NCI-H2227 (cell line): ENCODE measurements at regions not wholly inside any gene's neighbourhood (a gene's known extent, or its start where the extent isn't known, plus 50 kb on each side); places are given as distances from the start of the nearest gene placed in this dataset.

Source experiments
- DNase-seq: peaks from one replicate; lab custom pipeline; 2025; ENCODE audit not compliant: unreplicated experiment; lab: John Stamatoyannopoulos, UW

GRCh38 chr7:16026253-16027020 lies 340.0 kb upstream of the MEOX2 start:
- DNase-seq: no peak

- no peak for DNase-seq
Measured at GRCh38 chr7:16025696-16026095, 339.2 kb upstream of the MEOX2 start.

GRCh38 chr7:16023503-16023902 lies 337.0 kb upstream of the MEOX2 start:
- no peak for DNase-seq

GRCh38 chr7:16023046-16023445 lies 336.6 kb upstream of the MEOX2 start:
- DNase-seq: no peak

GRCh38 chr7:16021851-16022250 lies 335.4 kb upstream of the MEOX2 start:
- DNase-seq: no peak

- no peak for DNase-seq
Measured at GRCh38 chr7:16015981-16016380, 329.5 kb upstream of the MEOX2 start.

- DNase-seq: no peak
Measured at GRCh38 chr7:16014031-16014430, 327.5 kb upstream of the MEOX2 start.

- DNase-seq: no peak
Measured at GRCh38 chr7:16007911-16008310, 321.4 kb upstream of the MEOX2 start.

GRCh38 chr7:16004702-16005101 lies 318.2 kb upstream of the MEOX2 start:
- no peak for DNase-seq

GRCh38 chr7:16001477-16001876 lies 315.0 kb upstream of the MEOX2 start:
- no peak for DNase-seq

- DNase-seq: no peak
Measured at GRCh38 chr7:15998617-15999016, 312.1 kb upstream of the MEOX2 start.

- DNase-seq: no peak
Measured at GRCh38 chr7:15995027-15995426, 308.5 kb upstream of the MEOX2 start.

GRCh38 chr7:15989194-15989593 lies 302.7 kb upstream of the MEOX2 start:
- DNase-seq: no peak

GRCh38 chr7:15985587-15986384 lies 299.3 kb upstream of the MEOX2 start:
- no peak for DNase-seq

- DNase-seq: no peak
Measured at GRCh38 chr7:15977663-15978062, 291.2 kb upstream of the MEOX2 start.

GRCh38 chr7:15972862-15973275 lies 286.4 kb upstream of the MEOX2 start:
- no peak for DNase-seq

- DNase-seq: no peak
Measured at GRCh38 chr7:15967551-15967950, 281.1 kb upstream of the MEOX2 start.

GRCh38 chr7:15967121-15967520 lies 280.6 kb upstream of the MEOX2 start:
- DNase-seq: no peak

- DNase-seq: no peak
Measured at GRCh38 chr7:15963206-15963605, 276.7 kb upstream of the MEOX2 start.

- DNase-seq: no peak
Measured at GRCh38 chr7:15954671-15955354, 268.3 kb upstream of the MEOX2 start.

- no peak for DNase-seq
Measured at GRCh38 chr7:15950299-15950698, 263.8 kb upstream of the MEOX2 start.

- no peak for DNase-seq
Measured at GRCh38 chr7:15947754-15948153, 261.3 kb upstream of the MEOX2 start.
